ENCODE measurements at regions not wholly inside any gene's neighbourhood (a gene's known extent, or its start where the extent isn't known, plus 50 kb on each side); places are given as distances from the start of the nearest gene placed in this dataset.

GRCh38 chr2:67516899-67517530 is 119.9 kb downstream of the ETAA1 start:
- Histone ChIP-seq H3K4me2 (no peak overlapping the region), H3F3A (replicated peaks; ENCODE audit: low read depth) (no peaks in the 10 kb centered on the region), H4K20me1 (replicated peaks; ENCODE audit: insufficient read depth) (no peaks in the 10 kb centered on the region), H3K36me3 (ENCODE audit: insufficient read depth) (no peaks in the 10 kb centered on the region), H3K79me2 (replicated peaks; ENCODE audit: insufficient read depth) (no peaks in the 10 kb centered on the region), H3K9me2 (ENCODE audit: insufficient read depth) (peaks cover 7% of the 10 kb centered on the region; the same call in 1 of the 2 replicates), H2AFZ (no peak overlapping the region), H3K27me3 (ENCODE audit: insufficient read depth) (no peaks in the 10 kb centered on the region), H3K27ac (ENCODE audit: low read depth) (no peak overlapping the region), H3K4me3 (no peak overlapping the region), H3K4me1 (ENCODE audit: insufficient read depth) (no peaks in the 10 kb centered on the region)
- no peak for ATAC-seq
- Mint-ChIP-seq H3K27ac (no peak overlapping the region), H3K9me3 (no peaks in the 10 kb centered on the region), H3K27me3 (ENCODE audit: insufficient read depth, low read depth, poor library complexity) (no peaks in the 10 kb centered on the region), H3K4me3 (no peak overlapping the region), H3K4me1 (no peaks in the 10 kb centered on the region), H3K36me3 (ENCODE audit: low read depth) (no peaks in the 10 kb centered on the region)
- no peak for DNase-seq (ENCODE audit: low spot score)
- TF ChIP-seq, protein P1, sequence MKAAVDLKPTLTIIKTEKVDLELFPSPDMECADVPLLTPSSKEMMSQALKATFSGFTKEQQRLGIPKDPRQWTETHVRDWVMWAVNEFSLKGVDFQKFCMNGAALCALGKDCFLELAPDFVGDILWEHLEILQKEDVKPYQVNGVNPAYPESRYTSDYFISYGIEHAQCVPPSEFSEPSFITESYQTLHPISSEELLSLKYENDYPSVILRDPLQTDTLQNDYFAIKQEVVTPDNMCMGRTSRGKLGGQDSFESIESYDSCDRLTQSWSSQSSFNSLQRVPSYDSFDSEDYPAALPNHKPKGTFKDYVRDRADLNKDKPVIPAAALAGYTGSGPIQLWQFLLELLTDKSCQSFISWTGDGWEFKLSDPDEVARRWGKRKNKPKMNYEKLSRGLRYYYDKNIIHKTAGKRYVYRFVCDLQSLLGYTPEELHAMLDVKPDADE (IDR thresholded peaks at IDR 0.05): no peak
- TF ChIP-seq CTCF (conservative IDR thresholded peaks at IDR 0.05; ENCODE audit: low read depth in 2 of 2) (no peak), NANOG (IDR thresholded peaks at IDR 0.05; ENCODE audit: borderline replicate concordance) (no peak)

DNA sequence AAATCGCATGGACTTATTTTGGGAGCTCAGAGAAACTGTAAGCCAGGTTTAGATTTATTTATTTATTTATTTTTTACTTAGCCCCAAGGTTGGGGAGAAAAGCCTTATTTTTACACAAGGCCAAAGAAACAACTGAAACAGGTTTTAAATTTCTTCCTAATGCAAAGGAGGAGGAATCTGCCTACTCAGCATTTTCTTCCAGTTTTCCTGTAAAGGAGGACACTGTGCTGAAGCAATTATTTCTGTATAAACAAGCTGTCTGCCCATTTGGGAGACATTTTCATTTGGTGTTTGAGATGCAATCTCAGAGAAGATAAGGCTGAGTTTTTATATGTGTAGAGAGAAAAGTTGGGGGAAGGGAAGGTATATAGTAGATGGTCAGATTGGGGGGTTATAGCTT is 125.0 kb downstream of the ETAA1 start:
- no peak overlapping the region for H3K4me3 Mint-ChIP-seq
- H3F3A ChIP-seq (replicated peaks; ENCODE audit: low read depth): no peaks in the 10 kb centered on the region
- H3K36me3 Mint-ChIP-seq (ENCODE audit: low read depth): no peaks in the 10 kb centered on the region
- no peaks in the 10 kb centered on the region for H3K79me2 ChIP-seq (replicated peaks; ENCODE audit: insufficient read depth)
- no peak overlapping the region for H3K27ac Mint-ChIP-seq
- H3K36me3 ChIP-seq (ENCODE audit: insufficient read depth): no peaks in the 10 kb centered on the region
- peaks cover 7% of the 10 kb centered on the region; the same call in 1 of the 2 replicates for H3K9me2 ChIP-seq (ENCODE audit: insufficient read depth)
- ATAC-seq (no peak), DNase-seq (ENCODE audit: low spot score) (no peak)
- H3K4me2 ChIP-seq: no peak overlapping the region
- no peak overlapping the region for H3K27ac ChIP-seq (ENCODE audit: low read depth)
- no peaks in the 10 kb centered on the region for H3K4me1 ChIP-seq (ENCODE audit: insufficient read depth)
- H3K4me1 Mint-ChIP-seq: peaks cover 9% of the 10 kb centered on the region; the same call in 2 of the 3 replicates
- H2AFZ ChIP-seq: no peak overlapping the region
- H3K4me3 ChIP-seq: no peak overlapping the region
- H3K27me3 Mint-ChIP-seq (ENCODE audit: insufficient read depth, low read depth, poor library complexity): no peaks in the 10 kb centered on the region
- H3K27me3 ChIP-seq (ENCODE audit: insufficient read depth): no peaks in the 10 kb centered on the region
- no peaks in the 10 kb centered on the region for H4K20me1 ChIP-seq (replicated peaks; ENCODE audit: insufficient read depth)
- no peaks in the 10 kb centered on the region; the same call in 2 of the 3 replicates for H3K9me3 Mint-ChIP-seq
- TF ChIP-seq ZNF114 (CRISPR knock-in tag; IDR thresholded peaks at IDR 0.05): no peak
- TF ChIP-seq JUNB (IDR thresholded peaks at IDR 0.05; ENCODE audit: unreplicated experiment): no peak
- no peak for TF ChIP-seq STAT1 (IDR thresholded peaks at IDR 0.05; ENCODE audit: unreplicated experiment)
- no peak for TF ChIP-seq CTCF (conservative IDR thresholded peaks at IDR 0.05; ENCODE audit: low read depth in 2 of 2)
- no peak for TF ChIP-seq EZH2phosphoT487 (IDR thresholded peaks at IDR 0.05; ENCODE audit: unreplicated experiment)
- TF ChIP-seq, protein P1 (IDR thresholded peaks at IDR 0.05): no peak
- TF ChIP-seq CREB1 (CRISPR knock-in tag; IDR thresholded peaks at IDR 0.05; ENCODE audit: low read depth): no peak
